ENCODE measurements at regions not wholly inside any gene's neighbourhood (a gene's known extent, or its start where the extent isn't known, plus 50 kb on each side); places are given as distances from the start of the nearest gene placed in this dataset.

GRCh38 chr17:69779378-69780214 lies 295.4 kb upstream of the KCNJ16 start:
- no peak for DNase-seq

- no peak for DNase-seq
These were observed 291.2 kb upstream of the KCNJ16 start for GRCh38 chr17:69783865-69784264.

- DNase-seq: no peak
These were observed 286.1 kb upstream of the KCNJ16 start for GRCh38 chr17:69788957-69789356.

GRCh38 chr17:69796078-69796477 lies 278.9 kb upstream of the KCNJ16 start:
- DNase-seq: no peak

- DNase-seq: no peak
These were observed 274.2 kb upstream of the KCNJ16 start for GRCh38 chr17:69800870-69801269.

GRCh38 chr17:69801368-69801767 lies 273.7 kb upstream of the KCNJ16 start:
- no peak for DNase-seq

GRCh38 chr17:69802045-69802740 lies 272.8 kb upstream of the KCNJ16 start:
- no peak for DNase-seq

- no peak for DNase-seq
These were observed 265.7 kb upstream of the KCNJ16 start for GRCh38 chr17:69809331-69809730.

- no peak for DNase-seq
These were observed 264.6 kb upstream of the KCNJ16 start for GRCh38 chr17:69810326-69810965.

GRCh38 chr17:69812240-69812837 lies 262.7 kb upstream of the KCNJ16 start:
- no peak for DNase-seq

- DNase-seq: no peak
These were observed 261.0 kb upstream of the KCNJ16 start for GRCh38 chr17:69814031-69814430.

GRCh38 chr17:69815406-69815805 lies 259.6 kb upstream of the KCNJ16 start:
- no peak for DNase-seq

- no peak for DNase-seq
These were observed 256.6 kb upstream of the KCNJ16 start for GRCh38 chr17:69818467-69818866.

GRCh38 chr17:69819316-69820087 lies 255.5 kb upstream of the KCNJ16 start:
- DNase-seq: no peak

- no peak for DNase-seq
These were observed 254.1 kb upstream of the KCNJ16 start for GRCh38 chr17:69820876-69821473.

- no peak for DNase-seq
These were observed 252.6 kb upstream of the KCNJ16 start for GRCh38 chr17:69822314-69822875.

- DNase-seq: no peak
These were observed 246.9 kb upstream of the KCNJ16 start for GRCh38 chr17:69828087-69828486.

- DNase-seq: no peak
These were observed 240.5 kb upstream of the KCNJ16 start for GRCh38 chr17:69834494-69834893.

- DNase-seq: no peak
These were observed 223.3 kb upstream of the KCNJ16 start for GRCh38 chr17:69851736-69852135.

- DNase-seq: no peak
These were observed 221.3 kb upstream of the KCNJ16 start for GRCh38 chr17:69853541-69854224.

GRCh38 chr17:69854225-69854780 lies 220.7 kb upstream of the KCNJ16 start:
- no peak for DNase-seq
